Prostate gland (tissue), 2 donors: ENCODE measurements at regions not wholly inside any gene's neighbourhood (a gene's known extent, or its start where the extent isn't known, plus 50 kb on each side); places are given as distances from the start of the nearest gene placed in this dataset.

Source experiments
- DNase-seq: peaks from one replicate; pipeline ENCODE4 v3.0.0-alpha.2; 2019; ENCODE audit warnings: low spot score
- H3K27ac ChIP-seq, 2 donors: fragments of 200-600 bp; sonication (generic); 2 replicates each; pipeline ENCODE4 v1.5.1; 2017 to 2019
- H3K27me3 ChIP-seq: fragments of 200-600 bp; sonication (generic); replicated peaks from 2 replicates; pipeline ENCODE4 v1.5.1; 2019; ENCODE audit not compliant: insufficient read depth
- H3K36me3 ChIP-seq, 2 donors: fragments of 200-600 bp; sonication (generic); 1 replicate in 1 of 2; 2 replicates in 1 of 2; pipeline versions ENCODE4 v1.5.1 to v1.8.1; 2017 to 2019
- H3K4me1 ChIP-seq: fragments of 200-600 bp; sonication (generic); replicated peaks from 2 replicates; pipeline ENCODE4 v1.5.1; 2019
- H3K4me3 ChIP-seq, 2 donors: fragments of 200-600 bp; sonication (generic); 2 replicates each; pipeline ENCODE4 v1.5.1; 2017 to 2019
- H3K9me3 ChIP-seq: fragments of 200-600 bp; sonication (generic); 2 replicates; pipeline ENCODE4 v1.5.1; 2017
- CTCF ChIP-seq, 4 experiments: fragments of 200-600 bp in 2 of 4; fragments of 450-650 bp in 2 of 4; sonication (generic) in 2 of 4; IDR thresholded peaks; 1 replicate in 3 of 4; 2 replicates in 1 of 4; pipeline ENCODE4 v1.5.1; 2016 to 2019; ENCODE audit warnings: antibody characterized with exemption in 4 of 4, mild to moderate bottlenecking in 2 of 4, moderate library complexity in 2 of 4
- POLR2A ChIP-seq: fragments of 450-650 bp; IDR thresholded peaks from one replicate; pipeline ENCODE4 v1.6.1; 2016; ENCODE audit warnings: antibody characterized with exemption, mild to moderate bottlenecking
- POLR2AphosphoS5 ChIP-seq: sonication (generic); formaldehyde crosslinking; IDR thresholded peaks from one replicate; pipeline ENCODE4 v1.6.1; 2017; ENCODE audit warnings: antibody characterized with exemption
- WGBS: methylation state at CpG from one replicate; pipeline ENCODE4 v1.1.5; 2018; 5-methylcytosine and 5-hydroxymethylcytosine counted together
- intact Hi-C: fragments of 100-400 bp; cut with DNase I; formaldehyde crosslinking; loops from one replicate; pipeline ENCODE4 v1.14.2; 2022

- 92% methylated on average over 3 of the region's 3 CpGs for WGBS
- intact Hi-C loops = no loop called here
- TF ChIP-seq CTCF (IDR thresholded peaks at IDR 0.05) = no peak
- TF ChIP-seq POLR2A = no peak
- no peak for TF ChIP-seq POLR2AphosphoS5
These were observed 654.7 kb upstream of the ARGLU1 start for GRCh38 chr13:107222597-107222996.

GRCh38 chr13:107220245-107220644, 652.3 kb upstream of the ARGLU1 start:
- intact Hi-C loops = no loop called here
- WGBS = 81% methylated on average over 2 of the region's 2 CpGs
- no peak overlapping the region for H3K4me3 ChIP-seq

More at GRCh38 chr13:107222597-107222996, 654.7 kb upstream of the ARGLU1 start:
- no peaks in the 10 kb centered on the region for H3K36me3 ChIP-seq
- no peaks in the 10 kb centered on the region for H3K9me3 ChIP-seq
- no peaks in the 10 kb centered on the region for H3K27me3 ChIP-seq
- H3K4me3 ChIP-seq = no peak overlapping the region
- H3K27ac ChIP-seq = no peak overlapping the region
- no peak for DNase-seq
- no peaks in the 10 kb centered on the region for H3K4me1 ChIP-seq

GRCh38 chr13:107217251-107217650, 649.3 kb upstream of the ARGLU1 start:
- no peaks in the 10 kb centered on the region for H3K36me3 ChIP-seq
- intact Hi-C loops = no loop called here
- DNase-seq = no peak
- H3K27ac ChIP-seq = no peak overlapping the region
- no peaks in the 10 kb centered on the region for H3K27me3 ChIP-seq
- H3K4me1 ChIP-seq = no peaks in the 10 kb centered on the region
- TF ChIP-seq POLR2A (no peak), POLR2AphosphoS5 (no peak), CTCF (IDR thresholded peaks at IDR 0.05) (no peak)
- H3K4me3 ChIP-seq = no peak overlapping the region
- H3K9me3 ChIP-seq = no peaks in the 10 kb centered on the region
- 34% methylated on average over 6 of the region's 6 CpGs for WGBS

More at GRCh38 chr13:107220245-107220644, 652.3 kb upstream of the ARGLU1 start:
- Histone ChIP-seq H3K9me3 (no peaks in the 10 kb centered on the region), H3K27me3 (no peaks in the 10 kb centered on the region), H3K4me1 (no peaks in the 10 kb centered on the region), H3K36me3 (no peaks in the 10 kb centered on the region), H3K27ac (no peak overlapping the region)
- no peak for TF ChIP-seq POLR2A
- no peak for TF ChIP-seq POLR2AphosphoS5
- TF ChIP-seq CTCF (IDR thresholded peaks at IDR 0.05) = no peak
- DNase-seq = no peak

GRCh38 chr13:107216046-107216755, 648.3 kb upstream of the ARGLU1 start:
- Histone ChIP-seq H3K27ac (no peak overlapping the region), H3K36me3 (no peaks in the 10 kb centered on the region)
- no peak for DNase-seq

More at GRCh38 chr13:107216046-107216755, 648.3 kb upstream of the ARGLU1 start:
- H3K27me3 ChIP-seq = no peaks in the 10 kb centered on the region
- H3K9me3 ChIP-seq = no peaks in the 10 kb centered on the region
- H3K4me1 ChIP-seq = no peaks in the 10 kb centered on the region
- no peak overlapping the region for H3K4me3 ChIP-seq
- intact Hi-C loops = no loop called here
- WGBS = 78% methylated on average over 11 of the region's 11 CpGs
- TF ChIP-seq POLR2AphosphoS5 = no peak
- TF ChIP-seq POLR2A = no peak
- no peak for TF ChIP-seq CTCF (IDR thresholded peaks at IDR 0.05)
